SK-N-SH treated with all-trans-retinoic acid at 6 μM for 48 hours (cell line): ENCODE measurements at regions not wholly inside any gene's neighbourhood (a gene's known extent, or its start where the extent isn't known, plus 50 kb on each side); places are given as distances from the start of the nearest gene placed in this dataset.

Experiments
- ARNTL ChIP-seq: fragments of 450-650 bp; formaldehyde crosslinking; IDR thresholded peaks from 2 replicates; pipeline ENCODE4 v1.5.0; 2020; ENCODE audit warnings: low read depth, mild to moderate bottlenecking, moderate library complexity, borderline replicate concordance
- CREB5 ChIP-seq: fragments of 250-450 bp; sonication (Bioruptor Pico); IDR thresholded peaks from 2 replicates; pipeline ENCODE4 v1.5.1; 2020; ENCODE audit warnings: low read depth, mild to moderate bottlenecking, moderate library complexity
- CSRNP3 ChIP-seq: fragments of 250-450 bp; sonication (Bioruptor Pico); IDR thresholded peaks from 2 replicates; pipeline ENCODE4 v1.5.1; 2021; ENCODE audit warnings: mild to moderate bottlenecking, moderate library complexity
- OSR1 ChIP-seq: fragments of 250-450 bp; sonication (Bioruptor Pico); IDR thresholded peaks from 2 replicates; pipeline ENCODE4 v1.8.0; 2022; ENCODE audit warnings: moderate library complexity, mild to moderate bottlenecking, inconsistent platforms
- PATZ1 ChIP-seq: fragments of 250-450 bp; sonication (Bioruptor Pico); IDR thresholded peaks from 2 replicates; pipeline ENCODE4 v1.8.0; 2020; ENCODE audit warnings: mild to moderate bottlenecking, moderate library complexity, borderline replicate concordance
- RARB ChIP-seq: fragments of 250-450 bp; sonication (Bioruptor Pico); IDR thresholded peaks from 2 replicates; pipeline ENCODE4 v1.8.0; 2021; ENCODE audit warnings: mild to moderate bottlenecking, moderate library complexity
- SNAI2 ChIP-seq: fragments of 250-450 bp; sonication (Bioruptor Pico); IDR thresholded peaks from 2 replicates; pipeline ENCODE4 v1.5.0; 2020; ENCODE audit warnings: mild to moderate bottlenecking, moderate library complexity
- ZC3H10 ChIP-seq: fragments of 250-450 bp; sonication (Bioruptor Pico); IDR thresholded peaks from 2 replicates; pipeline ENCODE4 v1.5.1; 2021; ENCODE audit warnings: mild to moderate bottlenecking, moderate library complexity
- ZFP3 ChIP-seq: fragments of 250-450 bp; sonication (Bioruptor Pico); IDR thresholded peaks from 2 replicates; pipeline ENCODE4 v1.5.0; 2020; ENCODE audit warnings: mild to moderate bottlenecking, moderate library complexity
- ZNF565 ChIP-seq: fragments of 450-650 bp; formaldehyde crosslinking; conservative IDR thresholded peaks from 2 replicates; pipeline ENCODE4 v1.5.0; 2020; ENCODE audit warnings: low read depth, mild to moderate bottlenecking, moderate library complexity

- TF ChIP-seq CREB5 (CRISPR knock-in tag) = no peak
- no peak for TF ChIP-seq CSRNP3 (CRISPR knock-in tag)
- no peak for TF ChIP-seq SNAI2 (CRISPR knock-in tag)
- TF ChIP-seq PATZ1 (CRISPR knock-in tag) = no peak
- no peak for TF ChIP-seq OSR1 (CRISPR knock-in tag)
- no peak for TF ChIP-seq ZC3H10
- no peak for TF ChIP-seq RARB (CRISPR knock-in tag)
- TF ChIP-seq ARNTL = no peak
- no peak for TF ChIP-seq ZFP3 (CRISPR knock-in tag)
- TF ChIP-seq ZNF565 (CRISPR knock-in tag) = no peak
Observed at GRCh38 chr2:30030361-30030760, 109.0 kb upstream of the ALK start.
